A673 (cell line): ENCODE measurements at regions not wholly inside any gene's neighbourhood (a gene's known extent, or its start where the extent isn't known, plus 50 kb on each side); places are given as distances from the start of the nearest gene placed in this dataset.

ENCODE experiments used
- BruUV-seq: library from RNA; stranded (reverse); fragments of 400-500 nt; replicated peaks from 2 replicates; lab custom pipeline; 2021; lab: Mats Ljungman, UMichigan
- CTCF ChIA-PET: fragments of 300-600 bp; sonication (Branson Sonifier 250); formaldehyde crosslinking; loops from one replicate; lab custom pipeline; 2022; ENCODE audit warnings: antibody characterized with exemption; lab: Charles Lee
- POLR2A ChIA-PET: fragments of 300-600 bp; sonication (Branson Sonifier 250); formaldehyde crosslinking; loops from one replicate; lab custom pipeline; 2022; ENCODE audit warnings: antibody characterized with exemption; ENCODE audit not compliant: low non-redundant PET; lab: Charles Lee
- DNase-seq: peaks from one replicate; pipeline ENCODE4 v3.0.0-alpha.2; 2015; ENCODE audit warnings: low spot score
- H3K27ac ChIP-seq: fragments of 200-600 bp; sonication (generic); 2 replicates; pipeline ENCODE4 v1.5.1; 2016; ENCODE audit warnings: mixed run types, low read depth, mild to moderate bottlenecking, mixed read lengths, antibody characterized with exemption, low read length; ENCODE audit not compliant: poor library complexity, severe bottlenecking
- H3K27me3 ChIP-seq: fragments of 200-600 bp; sonication (generic); replicated peaks from 2 replicates; pipeline ENCODE4 v1.6.1; 2017; ENCODE audit warnings: mixed run types, low read depth, mild to moderate bottlenecking, mixed read lengths, antibody characterized with exemption, low read length; ENCODE audit not compliant: insufficient read depth, poor library complexity
- H3K36me3 ChIP-seq: fragments of 200-600 bp; sonication (generic); 2 replicates; pipeline ENCODE4 v1.6.1; 2016; ENCODE audit warnings: mixed run types, mild to moderate bottlenecking, mixed read lengths, antibody characterized with exemption, low read length; ENCODE audit not compliant: insufficient read depth, poor library complexity, severe bottlenecking
- H3K4me1 ChIP-seq: fragments of 200-600 bp; sonication (generic); 2 replicates; pipeline ENCODE4 v1.6.1; 2017; ENCODE audit warnings: mixed run types, mild to moderate bottlenecking, mixed read lengths, antibody characterized with exemption, low read length; ENCODE audit not compliant: insufficient read depth, poor library complexity, severe bottlenecking
- H3K4me3 ChIP-seq: fragments of 200-600 bp; sonication (generic); 2 replicates; pipeline ENCODE4 v1.5.1; 2016; ENCODE audit warnings: low read depth, mixed run types, mild to moderate bottlenecking, mixed read lengths, low read length; ENCODE audit not compliant: poor library complexity, severe bottlenecking
- H3K9me3 ChIP-seq: fragments of 200-600 bp; sonication (generic); 2 replicates; pipeline ENCODE4 v1.6.1; 2016; ENCODE audit warnings: mixed run types, low read depth, mild to moderate bottlenecking, mixed read lengths, antibody characterized with exemption, low read length; ENCODE audit not compliant: poor library complexity, severe bottlenecking
- CTCF ChIP-seq: fragments of 300-800, 200-600 bp; sonication (generic); conservative IDR thresholded peaks from 2 replicates; pipeline ENCODE4 v1.5.1; 2017; ENCODE audit warnings: low read depth, mild to moderate bottlenecking, antibody characterized with exemption, low read length, moderate library complexity, mixed read lengths
- EZH2 ChIP-seq: fragments of 200-600 bp; sonication (generic); IDR thresholded peaks from 2 replicates; pipeline ENCODE4 v1.6.1; 2017; ENCODE audit warnings: borderline replicate concordance, low read depth, mild to moderate bottlenecking, mixed read lengths, antibody characterized with exemption, low read length; ENCODE audit not compliant: poor library complexity, severe bottlenecking
- intact Hi-C: fragments of 100-400 bp; cut with micrococcal nuclease; formaldehyde crosslinking; loops from one replicate; pipeline ENCODE4 v1.10.0; 2022; ENCODE audit not compliant: unreplicated experiment

GRCh38 chr14:82447586-82447985 is 913.9 kb upstream of the SEL1L start:
- POLR2A ChIA-PET: no interaction called here
- Histone ChIP-seq H3K4me1 (no peaks in the 10 kb centered on the region), H3K36me3 (no peaks in the 10 kb centered on the region), H3K27ac (no peak overlapping the region), H3K9me3 (no peaks in the 10 kb centered on the region), H3K27me3 (no peaks in the 10 kb centered on the region), H3K4me3 (no peak overlapping the region)
- intact Hi-C loops: no loop called here
- CTCF ChIA-PET: no interaction called here
- no peak for TF ChIP-seq CTCF
- DNase-seq: peak; percentile 1
- BruUV-seq: no TSS peak

- TF ChIP-seq CTCF: no peak
- no peak for TF ChIP-seq EZH2
- Histone ChIP-seq H3K4me3 (no peak overlapping the region), H3K27me3 (no peaks in the 10 kb centered on the region), H3K36me3 (no peaks in the 10 kb centered on the region), H3K4me1 (no peaks in the 10 kb centered on the region), H3K9me3 (no peaks in the 10 kb centered on the region), H3K27ac (no peak overlapping the region)
- POLR2A ChIA-PET: no interaction called here
- intact Hi-C loops: no loop called here
- no TSS peak for BruUV-seq
- DNase-seq: peak; percentile 12
- CTCF ChIA-PET: no interaction called here
These were observed 916.3 kb upstream of the SEL1L start for GRCh38 chr14:82449926-82450468.

GRCh38 chr14:82451675-82452074 is 918.0 kb upstream of the SEL1L start:
- TF ChIP-seq CTCF: no peak
- TF ChIP-seq EZH2: no peak
- intact Hi-C loops: no loop called here
- H3K4me3 ChIP-seq: no peak overlapping the region
- BruUV-seq: no TSS peak
- H3K9me3 ChIP-seq: no peaks in the 10 kb centered on the region
- no peak for DNase-seq
- H3K27me3 ChIP-seq: no peaks in the 10 kb centered on the region
- POLR2A ChIA-PET: no interaction called here
- no peak overlapping the region for H3K27ac ChIP-seq
- CTCF ChIA-PET: no interaction called here
- H3K36me3 ChIP-seq: no peaks in the 10 kb centered on the region
- no peaks in the 10 kb centered on the region for H3K4me1 ChIP-seq
